ENCODE measurements at regions not wholly inside any gene's neighbourhood (a gene's known extent, or its start where the extent isn't known, plus 50 kb on each side); places are given as distances from the start of the nearest gene placed in this dataset.
"Not testable (repeated sequence)": the region's sequence is repeated elsewhere in the genome, so short reads cannot be mapped to it uniquely, and the experiment has no call there.

DNA sequence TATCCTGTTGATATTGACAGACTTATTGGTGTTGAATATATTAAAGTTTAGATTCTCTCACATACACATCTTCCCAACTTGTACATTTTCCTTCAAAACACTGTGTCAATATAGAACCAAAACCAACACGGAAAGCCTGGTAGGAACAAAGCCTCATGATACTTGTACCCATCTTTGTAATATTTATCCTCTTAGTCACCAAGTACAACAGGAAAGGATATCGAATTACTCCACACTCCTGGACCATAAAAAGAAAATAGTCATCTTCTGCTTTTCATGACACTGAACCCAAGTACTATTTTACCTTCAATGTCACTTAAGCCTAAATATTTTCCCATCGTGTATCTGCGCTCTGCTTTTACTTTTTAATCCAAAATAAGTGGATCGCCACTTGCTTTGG lies 702.9 kb upstream of the PCDH9 start:
- Histone ChIP-seq H3K36me3 (ENCODE audit: control insufficient read depth, insufficient read depth, low read length) (no peaks in the 10 kb centered on the region), H3K9me3 (replicated peaks; ENCODE audit: control insufficient read depth, low read depth, low read length) (no peaks in the 10 kb centered on the region), H3K27me3 (ENCODE audit: control insufficient read depth, insufficient read depth, low read length) (no peaks in the 10 kb centered on the region), H3K4me1 (ENCODE audit: control insufficient read depth, insufficient read depth, low read length) (no peaks in the 10 kb centered on the region), H3K4me3 (ENCODE audit: low read length) (no peak overlapping the region), H3K27ac (ENCODE audit: low read length) (no peak overlapping the region)
- 86% methylated on average over 1 of the region's 5 CpGs for WGBS (ENCODE audit: insufficient coverage)
- DNase-seq: no peak

DNA sequence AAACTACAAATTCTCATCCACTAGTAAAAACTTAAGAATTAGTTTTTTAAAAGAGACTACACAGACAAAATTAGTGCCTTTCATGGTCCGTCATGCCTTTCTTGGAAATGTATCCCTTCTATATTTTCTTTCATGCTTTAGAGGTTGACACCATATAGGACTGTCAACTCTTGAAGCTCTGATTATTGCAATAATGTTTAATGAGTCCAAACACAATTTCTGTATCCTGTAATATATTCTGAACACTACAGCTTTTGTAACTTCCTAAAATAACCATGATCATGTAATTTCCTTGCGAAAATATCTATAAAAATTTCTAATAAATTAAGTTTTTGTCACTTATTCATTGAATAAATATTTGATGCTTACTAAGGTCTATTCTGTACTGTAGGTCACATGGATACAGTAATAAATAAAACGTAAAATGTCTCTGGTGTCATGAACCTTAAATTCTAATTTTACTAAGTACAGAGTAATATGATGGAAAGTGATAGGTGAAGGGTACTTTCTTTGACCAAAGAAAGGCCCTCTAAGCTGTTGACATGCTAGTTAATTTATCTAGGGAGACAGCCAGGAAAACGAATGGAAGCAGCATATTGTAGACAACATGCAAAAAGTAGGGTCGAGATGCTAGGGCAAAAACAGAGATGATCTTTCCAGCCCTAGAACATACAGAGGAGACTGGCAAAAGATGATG lies 687.3 kb upstream of the PCDH9 start:
- WGBS (ENCODE audit: insufficient coverage): 40% methylated on average over 1 of the region's 5 CpGs

DNA sequence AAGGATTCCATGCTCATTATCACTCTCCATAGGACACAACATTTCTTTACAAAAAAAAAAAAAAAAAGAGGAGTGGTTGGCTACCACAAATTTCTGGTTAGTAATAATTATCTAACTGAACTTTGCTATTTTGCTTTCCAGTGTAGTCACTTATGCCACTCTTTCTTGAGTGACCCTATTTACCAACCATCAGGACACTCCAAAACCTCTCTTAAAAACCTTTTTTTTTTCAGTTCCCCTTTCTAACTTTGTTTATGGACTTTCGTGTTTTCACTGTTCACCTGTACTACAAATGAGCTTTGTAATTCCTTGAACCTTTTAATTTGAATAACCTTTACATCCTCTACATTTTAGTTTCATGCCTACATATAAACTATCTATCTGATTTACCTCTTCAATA lies 686.5 kb upstream of the PCDH9 start:
- 100% methylated on average over 1 of the region's 1 CpG for WGBS (ENCODE audit: insufficient coverage)
- no peak overlapping the region for H3K4me3 ChIP-seq (ENCODE audit: low read length)
- no peak for DNase-seq
- H3K9me3 ChIP-seq (replicated peaks; ENCODE audit: control insufficient read depth, low read depth, low read length): peaks cover 2% of the 10 kb centered on the region
- no peak overlapping the region for H3K27ac ChIP-seq (ENCODE audit: low read length)
- H3K27me3 ChIP-seq (ENCODE audit: control insufficient read depth, insufficient read depth, low read length): no peaks in the 10 kb centered on the region
- no peaks in the 10 kb centered on the region for H3K4me1 ChIP-seq (ENCODE audit: control insufficient read depth, insufficient read depth, low read length)
- H3K36me3 ChIP-seq (ENCODE audit: control insufficient read depth, insufficient read depth, low read length): no peaks in the 10 kb centered on the region

More for the DNA sequence above, 687.3 kb upstream of the PCDH9 start:
- H3K36me3 ChIP-seq (ENCODE audit: control insufficient read depth, insufficient read depth, low read length): no peaks in the 10 kb centered on the region
- no peak for DNase-seq
- no peak overlapping the region for H3K4me3 ChIP-seq (ENCODE audit: low read length)
- no peaks in the 10 kb centered on the region for H3K27me3 ChIP-seq (ENCODE audit: control insufficient read depth, insufficient read depth, low read length)
- H3K4me1 ChIP-seq (ENCODE audit: control insufficient read depth, insufficient read depth, low read length): no peaks in the 10 kb centered on the region
- no peak overlapping the region for H3K27ac ChIP-seq (ENCODE audit: low read length)
- peaks cover 2% of the 10 kb centered on the region for H3K9me3 ChIP-seq (replicated peaks; ENCODE audit: control insufficient read depth, low read depth, low read length)

DNA sequence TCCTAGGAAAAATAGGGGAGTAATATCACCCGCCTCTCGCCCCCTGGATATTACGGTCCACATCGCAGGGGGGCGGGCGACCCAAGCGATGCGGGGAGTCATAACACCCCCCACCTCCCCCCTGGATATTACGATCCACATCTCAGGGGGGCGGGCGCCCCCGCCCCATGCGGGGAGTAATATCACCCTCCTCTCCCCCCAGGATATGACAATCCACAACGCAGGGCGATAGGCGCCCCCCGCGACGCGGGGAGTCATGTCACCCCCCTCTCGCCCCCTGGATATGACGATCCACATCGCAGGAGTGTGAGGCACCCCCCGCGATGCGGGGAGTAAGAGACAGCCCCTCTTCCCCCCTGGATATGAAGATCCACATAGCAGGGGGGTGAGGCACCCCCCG lies 684.4 kb upstream of the PCDH9 start:
- H3K9me3 ChIP-seq (replicated peaks; ENCODE audit: control insufficient read depth, low read depth, low read length): peaks cover 2% of the 10 kb centered on the region
- H3K4me1 ChIP-seq (ENCODE audit: control insufficient read depth, insufficient read depth, low read length): no peaks in the 10 kb centered on the region
- H3K4me3 ChIP-seq (ENCODE audit: low read length): no peak overlapping the region
- H3K27ac ChIP-seq (ENCODE audit: low read length): no peak overlapping the region
- H3K27me3 ChIP-seq (ENCODE audit: control insufficient read depth, insufficient read depth, low read length): no peaks in the 10 kb centered on the region
- WGBS (ENCODE audit: insufficient coverage): no CpG with 5 or more reads among the region's 27 CpGs
- H3K36me3 ChIP-seq (ENCODE audit: control insufficient read depth, insufficient read depth, low read length): no peaks in the 10 kb centered on the region
- no peak for DNase-seq

DNA sequence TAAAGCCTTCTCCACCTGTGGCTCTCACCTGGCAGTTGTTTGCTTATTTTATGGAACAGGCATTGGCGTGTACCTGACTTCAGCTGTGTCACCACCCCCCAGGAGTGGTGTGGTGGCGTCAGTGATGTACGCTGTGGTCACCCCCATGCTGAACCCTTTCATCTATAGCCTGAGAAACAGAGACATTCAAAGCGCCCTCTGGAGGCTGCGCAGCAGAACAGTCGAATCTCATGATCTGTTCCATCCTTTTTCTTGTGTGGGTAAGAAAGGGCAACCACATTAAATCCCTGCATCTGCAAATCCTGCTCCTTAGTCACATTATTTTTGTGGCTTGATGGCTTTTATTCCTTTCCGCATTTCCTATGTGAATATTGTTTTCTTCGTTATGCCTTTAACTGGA lies 672.8 kb upstream of the PCDH9 start:
- not testable (repeated sequence) for H3K4me3 ChIP-seq (ENCODE audit: low read length); H3K4me1 ChIP-seq (ENCODE audit: control insufficient read depth, insufficient read depth, low read length); H3K27me3 ChIP-seq (ENCODE audit: control insufficient read depth, insufficient read depth, low read length); H3K36me3 ChIP-seq (ENCODE audit: control insufficient read depth, insufficient read depth, low read length); H3K9me3 ChIP-seq (replicated peaks; ENCODE audit: control insufficient read depth, low read depth, low read length); H3K27ac ChIP-seq (ENCODE audit: low read length); DNase-seq
- no CpG with 5 or more reads among the region's 8 CpGs for WGBS (ENCODE audit: insufficient coverage)

DNA sequence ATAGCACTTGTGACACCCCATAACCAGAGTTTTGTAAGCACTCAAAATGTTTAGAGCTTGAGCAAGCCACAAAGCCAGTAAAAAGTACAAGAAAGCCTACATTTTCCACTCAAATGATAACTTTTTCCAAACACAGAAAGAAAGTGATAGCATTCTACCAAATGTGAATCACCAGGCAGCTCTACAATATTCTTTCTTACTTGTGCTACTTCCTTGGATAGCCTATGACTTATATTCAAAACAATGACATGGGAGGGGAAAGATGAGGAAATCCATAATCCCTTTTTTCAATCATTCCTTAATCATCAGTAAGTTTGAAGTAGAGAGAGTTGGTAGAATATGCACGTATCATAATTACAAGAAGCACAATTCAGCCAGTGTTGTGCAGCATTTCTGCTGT lies 650.8 kb upstream of the PCDH9 start:
- no peak for DNase-seq
- Histone ChIP-seq H3K36me3 (ENCODE audit: control insufficient read depth, insufficient read depth, low read length) (no peaks in the 10 kb centered on the region), H3K4me1 (ENCODE audit: control insufficient read depth, insufficient read depth, low read length) (no peaks in the 10 kb centered on the region), H3K9me3 (replicated peaks; ENCODE audit: control insufficient read depth, low read depth, low read length) (peaks cover 3% of the 10 kb centered on the region), H3K4me3 (ENCODE audit: low read length) (no peak overlapping the region), H3K27ac (ENCODE audit: low read length) (no peak overlapping the region), H3K27me3 (ENCODE audit: control insufficient read depth, insufficient read depth, low read length) (no peaks in the 10 kb centered on the region)
- WGBS (ENCODE audit: insufficient coverage): no CpG with 5 or more reads among the region's 1 CpG

DNA sequence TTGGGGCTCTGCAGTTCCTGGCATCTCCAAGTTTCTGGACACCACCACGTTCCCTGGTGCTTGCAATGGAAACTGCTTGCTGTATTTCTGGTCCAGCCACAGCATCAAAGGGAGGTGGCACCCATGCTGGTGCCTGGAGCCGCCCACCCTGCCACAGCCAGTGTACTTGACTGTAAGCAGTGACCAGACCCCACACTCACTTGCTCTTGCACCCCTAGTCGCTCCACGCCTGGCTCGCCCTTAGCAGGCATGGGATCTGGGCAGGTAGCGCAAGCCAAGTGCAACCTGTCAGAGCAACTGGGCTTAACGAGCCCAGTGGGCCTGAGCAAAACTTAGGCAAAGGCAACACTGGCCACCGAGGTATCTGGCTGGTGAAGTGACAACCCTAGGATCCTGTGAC lies 648.2 kb upstream of the PCDH9 start:
- no peak for DNase-seq
- peaks cover 3% of the 10 kb centered on the region for H3K9me3 ChIP-seq (replicated peaks; ENCODE audit: control insufficient read depth, low read depth, low read length)
- no peaks in the 10 kb centered on the region for H3K4me1 ChIP-seq (ENCODE audit: control insufficient read depth, insufficient read depth, low read length)
- H3K27me3 ChIP-seq (ENCODE audit: control insufficient read depth, insufficient read depth, low read length): no peaks in the 10 kb centered on the region
- H3K36me3 ChIP-seq (ENCODE audit: control insufficient read depth, insufficient read depth, low read length): no peaks in the 10 kb centered on the region
- 94% methylated on average over 7 of the region's 8 CpGs for WGBS (ENCODE audit: insufficient coverage)
- H3K4me3 ChIP-seq (ENCODE audit: low read length): no peak overlapping the region
- no peak overlapping the region for H3K27ac ChIP-seq (ENCODE audit: low read length)

DNA sequence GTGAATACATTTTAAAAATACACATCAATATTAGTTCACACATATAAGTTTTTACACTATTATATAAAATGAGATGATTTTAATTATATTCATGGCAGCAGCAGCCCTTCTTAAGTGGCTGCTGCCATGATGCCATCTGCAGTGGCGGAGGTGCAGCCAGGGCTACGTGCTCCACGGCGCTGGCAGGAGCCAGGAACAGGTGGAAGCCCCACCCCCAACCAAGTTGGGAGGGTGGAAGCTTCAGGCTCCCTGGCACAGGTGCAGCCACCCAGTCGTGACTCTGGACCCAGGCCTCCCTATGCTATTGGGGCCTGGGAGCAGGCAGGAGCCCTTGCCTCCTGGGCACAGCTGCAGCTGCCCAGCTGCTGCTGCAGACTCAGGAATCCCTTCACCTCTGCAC lies 646.9 kb upstream of the PCDH9 start:
- H3K27ac ChIP-seq (ENCODE audit: low read length): no peak overlapping the region
- peaks cover 3% of the 10 kb centered on the region for H3K9me3 ChIP-seq (replicated peaks; ENCODE audit: control insufficient read depth, low read depth, low read length)
- H3K36me3 ChIP-seq (ENCODE audit: control insufficient read depth, insufficient read depth, low read length): no peaks in the 10 kb centered on the region
- DNase-seq: no peak
- H3K27me3 ChIP-seq (ENCODE audit: control insufficient read depth, insufficient read depth, low read length): no peaks in the 10 kb centered on the region
- no peak overlapping the region for H3K4me3 ChIP-seq (ENCODE audit: low read length)
- no peaks in the 10 kb centered on the region for H3K4me1 ChIP-seq (ENCODE audit: control insufficient read depth, insufficient read depth, low read length)
- 87% methylated on average over 3 of the region's 5 CpGs for WGBS (ENCODE audit: insufficient coverage)

DNA sequence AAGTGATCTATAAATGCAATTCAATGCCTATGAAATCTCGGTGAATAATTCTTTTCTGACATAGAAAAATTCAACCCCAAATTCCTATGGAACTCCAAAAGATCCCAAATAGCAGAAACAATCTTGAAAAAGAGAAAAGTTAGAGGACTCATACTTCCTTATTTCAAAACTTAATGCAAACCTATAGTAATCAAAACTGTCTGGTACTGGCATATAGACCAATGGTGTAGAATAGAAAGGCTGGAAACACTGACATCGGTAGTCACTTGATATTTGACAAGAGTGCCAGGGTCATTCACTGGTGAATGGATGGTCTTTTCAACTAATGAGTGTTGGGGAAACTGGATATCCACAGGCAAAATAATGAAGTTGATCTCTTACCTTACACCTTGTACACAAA lies 637.1 kb upstream of the PCDH9 start:
- no peaks in the 10 kb centered on the region for H3K9me3 ChIP-seq (replicated peaks; ENCODE audit: control insufficient read depth, low read depth, low read length)
- no CpG with 5 or more reads among the region's 2 CpGs for WGBS (ENCODE audit: insufficient coverage)

DNA sequence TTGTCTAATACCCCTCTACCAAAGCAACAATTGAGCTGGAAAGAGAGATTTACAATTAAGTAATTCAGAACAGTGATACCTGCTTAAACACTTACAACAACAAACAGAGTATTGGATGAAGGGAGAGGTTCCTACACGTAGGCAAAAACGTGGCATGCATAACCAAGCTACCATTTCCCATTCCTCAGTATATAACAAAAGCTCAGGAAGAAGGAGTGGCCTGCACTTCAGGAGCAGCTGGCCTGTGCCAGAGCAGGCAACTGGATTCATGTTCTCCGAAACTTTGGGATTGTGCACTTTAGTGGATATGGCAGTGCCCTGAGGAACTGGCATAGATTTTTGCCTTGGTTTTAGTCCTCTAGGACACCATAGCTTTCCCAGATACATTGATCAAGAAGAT lies 630.2 kb upstream of the PCDH9 start:
- Histone ChIP-seq H3K36me3 (ENCODE audit: control insufficient read depth, insufficient read depth, low read length) (no peaks in the 10 kb centered on the region), H3K27me3 (ENCODE audit: control insufficient read depth, insufficient read depth, low read length) (no peaks in the 10 kb centered on the region), H3K4me1 (ENCODE audit: control insufficient read depth, insufficient read depth, low read length) (no peaks in the 10 kb centered on the region), H3K9me3 (replicated peaks; ENCODE audit: control insufficient read depth, low read depth, low read length) (no peaks in the 10 kb centered on the region), H3K27ac (ENCODE audit: low read length) (no peak overlapping the region), H3K4me3 (ENCODE audit: low read length) (no peak overlapping the region)
- DNase-seq: no peak
- WGBS (ENCODE audit: insufficient coverage): 83% methylated on average over 1 of the region's 3 CpGs

More for the DNA sequence above, 637.1 kb upstream of the PCDH9 start:
- H3K4me1 ChIP-seq (ENCODE audit: control insufficient read depth, insufficient read depth, low read length): no peaks in the 10 kb centered on the region
- H3K4me3 ChIP-seq (ENCODE audit: low read length): no peak overlapping the region
- no peak for DNase-seq
- no peaks in the 10 kb centered on the region for H3K36me3 ChIP-seq (ENCODE audit: control insufficient read depth, insufficient read depth, low read length)
- H3K27ac ChIP-seq (ENCODE audit: low read length): no peak overlapping the region
- H3K27me3 ChIP-seq (ENCODE audit: control insufficient read depth, insufficient read depth, low read length): no peaks in the 10 kb centered on the region

DNA sequence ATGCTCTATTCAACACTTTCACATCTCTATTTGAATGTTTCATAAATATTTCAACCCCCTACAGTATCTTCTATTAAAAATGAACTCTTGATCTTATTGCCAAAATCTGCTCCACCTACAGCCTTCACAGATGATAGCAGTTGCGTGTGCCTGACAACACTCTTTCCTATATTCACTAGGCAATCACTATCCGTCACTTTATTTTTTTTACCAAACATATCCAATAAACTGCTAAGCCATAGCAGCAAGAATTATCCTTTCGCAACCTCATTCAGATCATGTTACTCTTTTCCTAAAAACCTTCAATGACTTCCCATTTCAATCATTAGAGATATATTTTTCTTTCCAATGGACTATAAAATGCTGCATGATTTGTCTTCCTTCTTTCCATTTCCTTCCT lies 629.8 kb upstream of the PCDH9 start:
- no peak for DNase-seq
- H3K4me3 ChIP-seq (ENCODE audit: low read length): no peak overlapping the region
- H3K36me3 ChIP-seq (ENCODE audit: control insufficient read depth, insufficient read depth, low read length): no peaks in the 10 kb centered on the region

More for the DNA sequence above, 629.8 kb upstream of the PCDH9 start:
- no peaks in the 10 kb centered on the region for H3K9me3 ChIP-seq (replicated peaks; ENCODE audit: control insufficient read depth, low read depth, low read length)
- H3K4me1 ChIP-seq (ENCODE audit: control insufficient read depth, insufficient read depth, low read length): no peaks in the 10 kb centered on the region
- no peak overlapping the region for H3K27ac ChIP-seq (ENCODE audit: low read length)
- H3K27me3 ChIP-seq (ENCODE audit: control insufficient read depth, insufficient read depth, low read length): no peaks in the 10 kb centered on the region
- 87% methylated on average over 3 of the region's 3 CpGs for WGBS (ENCODE audit: insufficient coverage)

Measured in muscle of leg (tissue), 3 donors.